GM19438 (cell line): ENCODE measurements at regions not wholly inside any gene's neighbourhood (a gene's known extent, or its start where the extent isn't known, plus 50 kb on each side); places are given as distances from the start of the nearest gene placed in this dataset.
A peak's percentile ranks its signal among the peaks of the same experiment; 100 is the strongest.
"Not testable (repeated sequence)": the region's sequence is repeated elsewhere in the genome, so short reads cannot be mapped to it uniquely, and the experiment has no call there.

Experiments
- ATAC-seq: cut with Tn5 transposase; IDR thresholded peaks from one replicate; pipeline ENCODE4 v1.9.1; 2021; ENCODE audit warnings: low read depth; ENCODE audit not compliant: unreplicated experiment

DNA sequence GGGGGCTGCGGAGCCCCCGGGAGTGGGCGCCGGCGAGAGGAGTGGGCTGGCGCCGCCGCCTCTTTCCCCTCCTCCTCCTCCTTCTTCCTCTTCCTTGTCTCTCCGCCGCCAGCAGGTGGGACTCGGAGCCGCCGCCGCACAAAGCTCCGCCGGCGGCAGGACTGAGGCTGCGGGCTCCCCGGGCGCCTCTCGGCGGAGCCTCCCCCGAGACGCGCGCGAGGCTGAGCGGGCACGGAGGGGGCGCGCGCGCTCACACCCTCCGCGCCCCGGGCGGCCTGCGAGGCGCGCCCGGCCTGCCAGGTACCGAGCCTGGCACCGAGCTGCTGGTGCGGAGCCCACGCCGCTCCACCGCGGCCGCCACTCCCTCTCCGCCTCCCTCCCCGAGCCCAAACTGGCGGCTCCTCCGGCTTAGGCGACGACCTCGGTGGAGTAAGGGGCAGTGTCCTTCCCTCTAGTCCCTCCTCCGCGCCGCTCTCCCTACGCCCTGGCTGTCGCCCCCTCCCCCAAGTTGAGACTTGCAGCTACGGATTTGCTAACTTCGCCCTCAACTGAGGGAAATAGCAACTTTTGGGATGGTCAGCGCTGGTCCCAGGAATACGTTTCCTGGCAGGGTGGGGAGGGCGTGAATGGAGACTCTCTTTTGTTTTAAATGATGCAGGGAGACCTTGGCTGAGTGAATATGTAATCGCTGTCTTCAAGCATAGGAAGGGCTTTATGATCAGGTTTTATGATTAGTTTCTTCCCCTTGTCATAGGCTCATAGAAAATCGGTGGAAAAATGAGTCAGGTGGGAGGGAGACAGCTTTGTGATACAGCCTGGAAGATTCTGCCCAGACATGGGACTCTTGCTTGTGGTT, 199.5 kb upstream of the CAND1 start:
- peak; percentile 73 for ATAC-seq

DNA sequence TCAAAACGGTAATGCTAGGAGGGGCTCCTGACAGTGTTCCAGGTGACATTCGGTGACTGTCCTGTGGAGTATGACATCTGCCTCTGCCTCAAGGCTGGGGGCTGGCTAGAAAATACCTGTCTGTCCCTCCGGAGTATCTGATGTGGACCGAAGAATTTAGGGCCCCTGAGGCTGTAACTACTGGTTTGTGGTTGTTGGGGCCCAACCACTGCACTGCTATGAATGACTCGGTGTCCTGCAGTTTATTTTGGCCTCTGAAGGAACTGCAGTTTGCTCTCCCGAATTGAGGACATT, 198.9 kb upstream of the CAND1 start:
- no peak for ATAC-seq

DNA sequence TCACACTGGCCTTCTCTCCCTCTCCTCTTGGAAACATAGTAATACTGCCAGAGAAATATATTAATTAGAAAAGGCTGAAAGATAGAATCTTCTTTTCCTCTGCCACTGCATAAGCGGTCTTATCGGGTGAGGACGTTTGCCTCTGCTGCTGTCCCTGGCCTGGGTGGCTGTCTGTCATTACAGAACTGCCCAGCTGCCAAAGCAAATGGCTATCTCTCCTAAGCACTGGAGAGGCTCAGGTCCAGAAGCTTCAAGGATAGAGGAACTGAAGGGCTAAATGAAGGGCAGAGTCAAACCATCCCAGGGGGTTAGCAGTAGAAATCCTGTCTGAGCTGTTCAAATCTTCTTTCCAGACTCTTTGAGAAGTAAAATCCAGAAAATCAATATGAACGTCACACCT, 198.6 kb upstream of the CAND1 start:
- no peak for ATAC-seq

DNA sequence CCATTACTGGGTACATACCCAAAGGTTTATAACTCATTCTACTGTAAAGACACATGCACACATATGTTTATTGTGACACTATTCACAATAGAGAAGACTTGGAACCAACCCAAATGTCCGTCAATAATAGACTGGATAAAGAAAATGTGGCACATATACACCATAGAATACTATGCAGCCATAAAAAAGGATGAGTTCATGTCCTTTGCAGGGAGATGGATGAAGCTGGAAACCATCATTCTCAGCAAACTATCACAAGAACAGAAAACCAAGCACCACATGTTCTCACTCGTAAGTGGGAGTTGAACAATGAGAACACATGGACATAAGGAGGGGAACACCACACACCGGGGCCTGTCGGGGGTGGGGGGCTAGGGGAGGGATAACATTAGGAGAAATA, 196.9 kb upstream of the CAND1 start:
- ATAC-seq = not testable (repeated sequence)

DNA sequence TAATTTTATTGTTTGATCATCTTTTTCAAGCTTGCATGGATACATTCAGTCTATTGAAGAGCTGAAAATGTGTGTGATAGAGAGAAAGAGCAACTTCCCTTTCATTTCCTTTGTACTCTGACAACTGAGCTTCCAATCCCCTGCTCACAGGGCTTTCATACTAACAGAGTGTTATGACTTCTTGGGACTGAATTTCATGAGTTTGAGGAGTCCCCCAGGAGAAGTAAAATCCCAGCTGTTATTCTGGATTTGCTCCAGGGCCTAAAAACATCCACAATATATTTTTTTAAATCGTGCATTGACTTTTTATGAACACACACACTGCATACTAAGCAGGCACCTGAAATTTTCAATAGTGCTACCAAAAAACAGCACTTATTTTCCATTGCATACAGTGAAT, 195.8 kb upstream of the CAND1 start:
- no peak for ATAC-seq

DNA sequence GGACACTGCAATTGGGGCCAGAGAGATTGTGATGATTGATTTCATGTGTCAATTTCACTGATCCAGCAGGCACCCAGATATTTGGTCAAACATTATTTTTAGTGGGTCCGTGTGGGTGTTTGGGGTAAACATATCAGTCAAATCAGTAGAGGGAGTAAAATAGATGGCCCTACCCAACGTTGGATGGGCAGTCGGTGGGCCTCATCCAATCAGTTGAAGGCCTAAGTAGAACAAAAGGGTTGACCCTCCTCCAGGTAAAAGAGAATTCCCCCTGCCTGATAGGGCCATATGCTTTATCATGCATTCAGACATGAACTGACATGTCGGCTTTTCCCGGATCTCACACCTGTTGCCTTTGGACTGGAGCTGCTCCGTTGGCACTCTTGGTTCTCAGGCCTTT, 195.1 kb upstream of the CAND1 start:
- ATAC-seq = no peak

DNA sequence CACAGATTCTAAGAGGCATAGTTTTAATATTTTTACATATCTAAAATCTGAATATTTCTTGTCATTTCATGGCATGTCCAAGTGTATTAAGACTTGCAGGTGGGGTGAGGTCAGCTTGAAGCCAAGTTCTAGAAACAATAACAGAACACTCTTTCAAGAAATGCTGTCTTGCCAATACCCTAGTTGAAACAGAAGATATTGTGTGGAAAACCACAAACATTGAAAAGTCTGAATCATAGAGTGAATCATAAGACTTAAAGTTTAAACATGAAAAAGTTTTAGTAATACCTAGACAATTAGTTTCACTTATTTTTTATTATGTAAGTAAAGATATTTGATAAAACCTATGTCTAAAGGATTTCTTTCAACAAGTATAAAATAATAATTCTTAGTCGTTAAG, 191.5 kb upstream of the CAND1 start:
- no peak for ATAC-seq

DNA sequence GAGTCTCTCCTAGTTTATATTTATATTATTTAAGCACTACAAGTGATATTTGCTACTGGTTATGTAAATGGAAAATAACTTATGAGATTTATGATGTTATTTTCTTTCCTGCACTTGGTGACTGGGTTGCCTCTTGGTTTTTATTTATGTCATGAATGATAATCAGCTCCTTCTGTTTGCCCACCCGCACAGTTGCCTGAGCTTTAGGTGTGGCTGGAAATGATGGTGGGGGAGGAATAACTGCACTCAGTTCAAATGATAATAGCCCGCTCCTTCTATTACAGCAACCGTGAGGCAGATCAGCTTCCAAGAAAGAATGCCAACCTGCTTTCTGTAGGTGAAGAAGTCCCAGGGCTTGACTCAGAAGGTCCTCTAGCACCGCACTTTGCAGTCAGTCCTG, 190.2 kb upstream of the CAND1 start:
- ATAC-seq = no peak

DNA sequence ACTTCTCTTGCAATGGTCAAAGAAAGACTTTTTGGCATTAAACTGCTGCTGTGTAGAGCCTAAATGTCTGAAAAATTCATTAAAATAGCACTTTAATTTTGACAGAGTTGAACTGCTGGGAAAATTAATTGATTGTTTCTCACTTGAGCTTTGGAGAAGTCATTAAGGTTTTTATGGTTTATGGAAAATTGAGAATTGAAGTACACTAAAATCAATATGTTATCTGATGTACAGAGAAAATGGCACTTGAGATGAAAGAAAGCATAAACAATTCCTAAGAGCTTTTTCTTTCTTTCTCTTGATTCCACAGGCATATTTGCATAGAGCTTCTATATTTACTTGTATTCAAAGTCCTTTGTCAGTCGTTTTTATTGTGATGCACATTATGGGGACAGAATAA, 188.5 kb upstream of the CAND1 start:
- ATAC-seq = no peak

DNA sequence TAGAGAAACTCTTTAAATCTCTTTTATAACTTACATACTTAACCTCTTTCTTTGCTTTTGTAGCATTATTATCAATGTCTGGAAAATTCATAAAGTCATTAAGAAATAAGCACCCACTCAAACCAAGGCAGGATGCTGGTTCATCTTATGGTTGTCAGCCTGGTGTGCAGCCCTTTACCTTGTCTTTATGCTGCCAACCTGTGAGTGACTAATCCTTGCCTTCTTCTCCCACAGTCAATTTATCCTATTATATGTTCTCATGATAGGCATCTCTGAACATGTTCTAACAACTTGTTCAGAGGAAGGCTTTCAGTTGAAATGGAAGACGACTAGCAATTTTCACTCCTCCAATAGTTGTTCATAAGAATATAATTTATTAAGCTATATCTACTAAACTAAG, 186.9 kb upstream of the CAND1 start:
- ATAC-seq = no peak

DNA sequence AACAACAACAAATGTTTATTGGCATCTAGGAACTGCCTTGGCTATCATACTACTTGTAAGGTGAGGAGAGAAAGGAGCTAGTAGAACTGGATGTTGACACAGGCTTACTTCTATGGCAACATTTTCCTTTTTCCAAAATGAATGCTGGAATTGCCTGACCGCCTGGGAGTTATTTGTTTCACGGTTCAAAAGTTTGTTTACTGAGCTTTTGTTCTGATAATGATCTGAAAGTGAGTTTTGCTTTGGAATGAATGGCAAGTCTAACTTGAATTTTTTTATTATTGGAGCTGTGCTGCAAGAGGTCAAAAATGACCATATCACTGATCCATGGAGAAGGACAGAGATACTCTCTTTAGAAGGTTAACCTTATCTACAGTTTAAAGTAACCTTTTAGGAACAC, 183.5 kb upstream of the CAND1 start:
- ATAC-seq = no peak

DNA sequence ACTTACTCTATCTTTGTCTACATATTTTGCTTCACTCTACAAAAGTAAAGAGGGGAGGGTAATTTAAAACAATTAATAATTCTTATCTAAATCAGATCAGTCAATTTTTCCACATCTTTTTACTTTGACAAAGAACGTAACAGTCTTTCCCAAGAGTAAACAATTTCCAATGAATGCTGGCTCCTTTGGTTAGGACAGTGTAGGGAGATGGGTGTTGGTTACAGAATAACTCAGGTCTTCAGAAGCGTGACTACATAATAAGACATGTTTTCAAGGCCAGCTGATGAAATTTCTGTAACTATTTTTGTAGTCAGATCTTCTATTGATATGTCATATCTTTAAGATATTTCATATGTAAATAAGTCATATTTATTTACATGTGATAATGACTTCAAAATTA, 183.0 kb upstream of the CAND1 start:
- no peak for ATAC-seq

DNA sequence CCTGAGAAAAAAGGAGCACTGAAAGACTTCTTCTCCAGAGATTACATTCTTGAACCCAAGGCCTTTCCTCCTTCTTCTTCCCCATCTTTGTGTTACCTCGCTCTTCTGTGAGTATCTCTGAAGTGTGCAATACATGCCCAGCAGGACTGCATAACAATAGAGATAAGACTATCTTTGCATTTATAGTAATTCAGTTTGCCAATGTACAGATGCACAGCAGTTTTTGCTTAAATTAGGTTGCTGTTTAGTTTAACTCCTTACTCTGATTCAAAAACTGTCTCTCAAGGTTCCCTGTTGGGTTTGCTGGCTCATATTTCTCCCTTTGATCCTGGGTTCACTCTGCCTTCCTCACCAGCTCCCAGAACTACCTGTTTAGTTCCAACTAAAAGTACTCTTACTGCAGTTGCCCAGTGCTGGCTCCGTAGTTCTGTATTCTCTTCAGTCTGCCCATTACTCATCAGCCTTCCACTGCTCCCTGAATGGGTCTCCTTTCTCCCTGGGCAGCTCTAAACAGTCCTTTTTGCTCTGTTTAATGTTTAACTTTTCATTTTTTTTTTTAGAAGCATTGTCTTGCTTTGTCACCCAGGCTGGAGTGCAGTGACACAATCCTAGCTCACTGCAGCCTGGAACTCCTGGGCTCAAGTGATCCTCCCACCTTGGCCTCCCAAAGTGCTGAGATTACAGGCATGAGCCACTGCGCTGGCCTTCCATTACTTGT, 180.6 kb upstream of the CAND1 start:
- no peak for ATAC-seq

DNA sequence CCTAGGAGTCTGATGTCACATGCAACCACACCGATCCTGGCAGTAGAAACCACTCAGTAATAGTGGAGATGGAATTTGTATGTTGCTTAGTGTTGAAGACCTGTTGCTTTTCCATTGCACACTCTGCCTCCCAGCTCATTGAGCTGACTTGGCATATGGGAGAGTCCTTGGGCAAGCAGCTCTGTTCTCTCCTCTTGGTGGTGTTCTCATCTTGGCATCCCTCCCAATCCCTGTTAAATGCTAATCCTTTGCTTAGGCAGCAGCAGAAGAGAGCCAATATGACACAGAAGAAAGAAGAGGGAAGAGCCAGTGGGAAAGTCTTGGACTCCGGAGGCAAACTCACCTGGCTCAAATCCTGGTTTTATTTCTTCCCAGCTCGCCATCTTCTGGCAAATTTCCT, 178.0 kb upstream of the CAND1 start:
- no peak for ATAC-seq

DNA sequence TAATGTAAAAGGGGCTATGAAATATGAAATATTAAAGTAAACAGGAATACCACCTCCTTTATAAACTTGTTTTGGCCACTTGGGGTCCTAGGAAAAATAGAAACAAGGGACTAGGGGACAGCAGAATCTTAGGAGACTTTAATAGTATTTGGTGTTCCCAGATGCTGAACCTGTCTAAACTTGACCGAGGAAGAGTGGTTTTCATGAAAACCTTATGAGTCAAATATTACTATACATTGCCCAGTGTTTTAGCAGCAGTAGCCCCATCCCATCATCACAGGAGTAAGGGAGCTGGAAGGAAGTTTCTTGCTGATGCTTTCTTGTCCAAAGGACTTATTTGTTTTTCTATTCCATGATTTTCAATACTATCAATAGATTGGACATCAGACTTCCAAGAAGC, 177.5 kb upstream of the CAND1 start:
- no peak for ATAC-seq

DNA sequence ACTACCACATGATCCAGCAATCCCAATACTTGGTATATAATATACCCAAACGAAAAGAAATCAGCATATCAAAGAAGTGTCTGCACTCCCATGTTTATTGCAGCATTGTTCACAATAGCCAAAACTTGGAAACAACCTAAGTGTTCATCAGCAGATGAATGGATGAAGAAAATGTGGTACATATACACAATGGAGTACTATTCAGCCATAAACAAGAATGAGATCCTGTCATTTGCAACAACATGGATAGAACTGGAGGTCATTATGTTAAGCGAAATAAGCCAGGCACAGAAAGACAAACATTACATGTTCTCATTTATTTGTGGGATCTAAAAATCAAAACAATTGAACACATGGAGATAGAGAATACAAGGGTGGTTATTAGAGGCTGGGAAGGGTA, 176.2 kb upstream of the CAND1 start:
- not testable (repeated sequence) for ATAC-seq

DNA sequence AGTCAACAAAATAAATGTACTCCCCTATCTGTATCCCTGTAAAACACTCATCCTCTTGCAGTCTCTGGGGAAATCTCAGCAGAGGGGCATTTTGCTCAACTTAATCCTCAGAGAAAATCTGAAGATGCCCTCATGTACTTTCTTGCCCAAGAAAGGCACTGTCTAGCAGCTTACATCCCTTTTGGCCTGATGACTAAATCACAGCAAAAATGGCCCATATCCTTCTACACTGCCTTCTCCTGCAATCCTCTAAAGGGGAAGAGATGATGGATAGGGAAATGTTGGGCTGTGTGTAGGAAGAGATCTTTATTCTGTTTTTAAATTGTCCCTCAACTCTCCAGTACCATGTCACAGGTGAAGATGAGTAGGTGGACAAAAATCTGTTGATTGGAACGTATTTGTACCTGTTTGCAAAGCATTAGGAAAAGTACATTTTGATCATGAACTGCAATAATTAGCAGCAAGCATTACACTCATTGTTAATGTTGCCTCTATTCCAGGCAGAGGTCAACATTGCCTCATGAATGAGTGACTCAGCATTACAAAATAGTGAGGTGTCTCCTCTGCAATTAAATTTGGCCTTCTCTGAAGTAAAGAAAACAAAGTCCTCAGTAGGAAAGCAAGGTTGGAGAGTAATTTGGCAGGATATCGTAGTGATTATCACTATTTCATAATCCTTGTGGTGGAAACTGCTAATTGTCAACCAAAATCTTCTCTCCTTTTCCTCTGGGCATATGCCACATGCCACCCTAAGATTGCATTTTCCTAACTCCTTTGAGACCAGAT, 172.4 kb upstream of the CAND1 start:
- no peak for ATAC-seq

DNA sequence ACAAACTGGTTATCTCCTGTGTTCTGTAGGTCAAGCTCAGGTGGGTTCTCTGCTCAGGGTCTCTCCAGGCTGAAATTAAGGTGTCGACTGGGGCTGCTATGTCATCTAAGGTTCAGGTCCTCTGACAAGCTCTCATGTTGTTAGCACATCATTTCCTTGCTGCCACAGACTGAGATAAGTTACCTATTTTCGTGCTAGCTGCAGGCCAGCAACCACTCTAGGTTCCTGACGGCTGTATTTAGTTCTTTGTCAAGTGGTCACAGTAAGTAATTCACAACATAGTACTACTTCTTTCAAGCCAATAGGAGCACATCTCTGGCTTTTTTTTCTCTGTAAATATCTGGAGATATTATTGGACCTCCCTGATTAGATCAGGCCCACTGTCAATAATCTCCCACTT, 169.3 kb upstream of the CAND1 start:
- no peak for ATAC-seq

DNA sequence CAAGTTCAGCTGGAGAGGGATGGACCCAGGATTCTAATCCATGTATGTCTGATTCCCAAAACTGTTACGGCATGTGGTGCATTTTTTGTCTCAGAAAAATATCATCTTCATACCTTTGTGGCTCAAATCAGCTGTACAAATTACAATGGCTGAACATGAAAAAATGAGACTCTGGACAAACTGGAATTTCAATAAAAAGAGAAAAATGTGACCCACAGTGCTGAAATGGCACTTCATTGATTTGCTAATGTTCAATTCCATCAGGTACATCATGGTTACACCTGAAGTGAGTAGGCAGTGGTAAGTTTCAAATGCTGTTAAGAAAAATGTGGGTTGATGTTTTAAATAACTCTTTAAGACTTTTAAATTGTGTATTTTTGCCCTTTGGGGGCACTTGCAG, 165.6 kb upstream of the CAND1 start:
- ATAC-seq = no peak

DNA sequence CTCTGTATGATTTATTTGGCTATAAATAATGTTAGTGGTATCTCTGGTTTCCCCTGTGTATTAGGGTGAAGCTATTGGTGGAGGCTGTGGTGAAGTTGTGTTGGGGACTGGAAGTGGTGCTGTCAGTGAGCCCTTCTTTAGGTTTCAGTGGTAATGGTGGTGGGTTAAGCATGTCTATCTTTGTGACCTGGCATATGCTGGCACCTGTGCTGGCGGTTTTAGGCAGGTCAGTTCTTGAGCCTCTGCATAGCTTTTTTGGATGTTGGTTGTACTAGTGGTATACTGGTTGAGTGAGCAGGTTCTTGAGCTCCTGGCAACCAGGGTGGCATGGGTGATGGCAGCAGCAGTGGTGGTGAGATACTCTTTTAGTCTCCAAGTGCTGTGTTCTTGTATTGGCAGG, 161.9 kb upstream of the CAND1 start:
- ATAC-seq = no peak

DNA sequence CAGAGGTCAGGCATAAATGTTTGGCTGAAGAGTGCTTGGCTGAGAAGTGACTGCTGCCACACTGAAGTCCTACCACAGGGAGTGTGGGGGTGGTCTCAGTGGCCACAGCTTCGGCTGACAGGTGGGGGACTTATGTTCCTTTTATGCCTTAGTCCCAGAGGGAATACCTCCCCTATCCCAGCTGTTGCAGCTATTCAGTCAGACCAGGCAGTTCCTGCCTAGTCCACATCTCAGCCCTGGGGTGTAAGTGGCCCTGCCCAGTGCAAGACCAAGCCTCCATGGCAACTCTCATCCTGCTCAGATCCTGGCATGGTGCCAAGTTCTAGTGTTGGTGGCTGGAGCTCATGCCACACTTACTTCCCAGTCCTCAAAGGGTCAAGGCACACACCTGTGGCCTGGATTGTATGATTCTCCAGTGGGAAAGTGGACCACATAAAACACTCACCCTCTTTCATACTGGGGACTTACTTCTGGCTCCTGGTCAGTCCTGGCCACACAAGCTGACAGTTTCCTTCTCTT, 161.3 kb upstream of the CAND1 start:
- no peak for ATAC-seq
